ENCODE measurements at regions not wholly inside any gene's neighbourhood (a gene's known extent, or its start where the extent isn't known, plus 50 kb on each side); places are given as distances from the start of the nearest gene placed in this dataset.

DNA sequence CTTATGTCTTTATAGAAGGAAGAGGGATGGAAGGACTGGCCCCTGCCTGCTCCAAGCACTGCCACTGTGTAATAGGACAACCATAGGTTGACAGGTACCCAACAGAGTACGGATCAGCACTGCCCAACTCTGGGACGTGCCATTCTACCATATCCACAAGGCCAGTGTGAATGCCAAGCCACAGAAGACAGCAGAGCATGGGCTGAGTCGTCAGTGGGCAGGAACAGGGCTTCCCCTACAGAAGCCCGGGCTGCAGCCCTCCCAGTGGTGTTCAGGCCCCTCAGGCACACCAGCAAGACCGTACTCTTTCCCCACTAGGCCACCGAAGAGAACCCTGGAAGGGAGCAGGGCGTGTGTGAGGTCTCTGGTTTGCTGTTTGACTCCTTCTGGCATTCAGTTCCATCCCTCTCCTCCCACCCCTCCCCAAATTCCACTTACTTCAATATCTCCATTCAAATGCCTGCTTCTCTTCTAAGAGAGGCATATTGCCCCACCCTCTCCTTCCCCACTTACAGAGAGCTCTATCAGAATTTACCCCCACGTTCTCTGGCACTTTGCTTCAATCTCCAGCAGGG is 209.4 kb downstream of the FOXO1 start:
- Histone ChIP-seq H3K27me3 (replicated peaks in 1 of 7) (no peaks in the 10 kb centered on the region), H3K27ac (no peak overlapping the region), H3K9me3 (no peaks in the 10 kb centered on the region), H3K36me3 (no peaks in the 10 kb centered on the region), H3K4me3 (no peak overlapping the region), H3K4me1 (peaks cover 0 to 8% (median 4%) of the 10 kb centered on the region in 6 donors)
- no peak for DNase-seq
- WGBS, 5 donors, result 76 to 83% (median 77%) methylated on average over 8 of the region's 8 CpGs
- TF ChIP-seq, protein P1, sequence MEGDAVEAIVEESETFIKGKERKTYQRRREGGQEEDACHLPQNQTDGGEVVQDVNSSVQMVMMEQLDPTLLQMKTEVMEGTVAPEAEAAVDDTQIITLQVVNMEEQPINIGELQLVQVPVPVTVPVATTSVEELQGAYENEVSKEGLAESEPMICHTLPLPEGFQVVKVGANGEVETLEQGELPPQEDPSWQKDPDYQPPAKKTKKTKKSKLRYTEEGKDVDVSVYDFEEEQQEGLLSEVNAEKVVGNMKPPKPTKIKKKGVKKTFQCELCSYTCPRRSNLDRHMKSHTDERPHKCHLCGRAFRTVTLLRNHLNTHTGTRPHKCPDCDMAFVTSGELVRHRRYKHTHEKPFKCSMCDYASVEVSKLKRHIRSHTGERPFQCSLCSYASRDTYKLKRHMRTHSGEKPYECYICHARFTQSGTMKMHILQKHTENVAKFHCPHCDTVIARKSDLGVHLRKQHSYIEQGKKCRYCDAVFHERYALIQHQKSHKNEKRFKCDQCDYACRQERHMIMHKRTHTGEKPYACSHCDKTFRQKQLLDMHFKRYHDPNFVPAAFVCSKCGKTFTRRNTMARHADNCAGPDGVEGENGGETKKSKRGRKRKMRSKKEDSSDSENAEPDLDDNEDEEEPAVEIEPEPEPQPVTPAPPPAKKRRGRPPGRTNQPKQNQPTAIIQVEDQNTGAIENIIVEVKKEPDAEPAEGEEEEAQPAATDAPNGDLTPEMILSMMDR (IDR thresholded peaks at IDR 0.05 in 8 of 11, conservative IDR thresholded peaks at IDR 0.05 in 3 of 11), result no peak
- TF ChIP-seq POLR2A (IDR thresholded peaks at IDR 0.05) (no peak), POLR2AphosphoS5 (IDR thresholded peaks at IDR 0.05) (no peak)
- intact Hi-C loops (cut with DNase I; ENCODE audit: low total_unique reads), result no loop called here

DNA sequence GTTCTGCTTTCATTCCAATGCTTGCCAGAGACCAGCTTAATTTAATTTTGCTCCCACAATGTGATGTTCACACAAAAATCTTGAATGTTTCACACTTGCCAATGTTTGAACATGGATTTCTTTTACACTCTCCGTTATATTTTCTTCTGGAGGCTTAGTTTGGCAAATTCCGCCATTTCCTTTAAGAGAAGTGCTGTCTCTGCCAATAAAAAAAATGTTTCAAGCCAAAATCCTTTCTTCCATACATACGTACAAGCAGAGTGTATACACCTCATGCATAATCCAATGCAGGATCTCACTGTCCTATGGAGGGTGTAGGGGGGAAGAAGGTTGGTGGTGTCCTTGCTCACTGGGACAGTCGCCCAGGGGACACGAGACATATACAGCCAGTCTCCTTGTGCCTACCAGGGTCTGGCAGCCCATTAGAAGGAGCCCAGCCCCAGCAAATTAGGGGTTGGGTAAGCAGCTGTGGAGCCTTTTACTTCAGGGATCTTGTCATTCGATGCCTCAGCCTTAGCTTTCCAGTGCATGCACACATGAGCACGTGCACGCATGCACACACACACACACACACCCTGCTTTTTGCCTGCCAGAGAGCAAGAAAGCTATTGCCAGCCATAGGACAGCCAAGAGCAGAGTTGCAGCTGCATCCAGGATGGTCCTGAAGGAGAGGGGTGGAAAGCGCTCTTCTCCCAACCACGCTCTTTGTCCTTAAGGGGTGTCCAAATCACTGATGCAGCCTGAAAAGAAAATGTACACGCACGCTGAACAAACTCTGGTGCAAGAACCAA is 208.3 kb downstream of the FOXO1 start:
- peaks cover 0 to 6% (median 0%) of the 10 kb centered on the region in 6 donors for H3K4me1 ChIP-seq
- intact Hi-C loops (cut with DNase I; ENCODE audit: low total_unique reads), result no loop called here
- H3K27me3 ChIP-seq (replicated peaks in 1 of 7), result no peaks in the 10 kb centered on the region
- DNase-seq, result no peak
- no peak overlapping the region for H3K27ac ChIP-seq
- H3K4me3 ChIP-seq, result no peak overlapping the region
- TF ChIP-seq POLR2AphosphoS5 (IDR thresholded peaks at IDR 0.05), result no peak
- no peak for TF ChIP-seq POLR2A (IDR thresholded peaks at IDR 0.05)
- TF ChIP-seq, protein P1 (IDR thresholded peaks at IDR 0.05 in 8 of 11, conservative IDR thresholded peaks at IDR 0.05 in 3 of 11), result no peak
- WGBS, 5 donors, result 91 to 98% (median 94%) methylated on average over 11 to 12 of the region's 12 CpGs
- no peaks in the 10 kb centered on the region for H3K36me3 ChIP-seq
- H3K9me3 ChIP-seq, result no peaks in the 10 kb centered on the region

DNA sequence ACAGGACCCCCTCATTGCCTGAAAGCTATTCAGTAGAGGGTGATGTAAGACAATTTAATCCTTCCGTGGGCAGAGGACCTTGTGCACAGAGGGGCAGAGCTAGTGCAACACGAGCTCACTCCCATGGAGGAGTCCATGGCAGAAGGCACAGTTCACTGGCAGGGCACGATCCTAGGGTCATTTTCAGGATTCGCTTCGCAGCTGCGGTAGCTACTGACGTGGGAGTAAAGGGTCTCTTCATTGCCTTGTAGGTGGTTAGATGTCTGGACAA is 207.8 kb downstream of the FOXO1 start:
- Histone ChIP-seq H3K4me3 (no peak overlapping the region), H3K27me3 (replicated peaks in 1 of 7) (no peaks in the 10 kb centered on the region), H3K27ac (no peak overlapping the region), H3K36me3 (no peaks in the 10 kb centered on the region), H3K9me3 (no peaks in the 10 kb centered on the region), H3K4me1 (peaks cover 0 to 6% (median 0%) of the 10 kb centered on the region in 6 donors)
- DNase-seq, result no peak
- WGBS, 5 donors, result 85 to 94% (median 92%) methylated on average over 7 of the region's 7 CpGs
- TF ChIP-seq, protein P1 (IDR thresholded peaks at IDR 0.05 in 8 of 11, conservative IDR thresholded peaks at IDR 0.05 in 3 of 11), result no peak
- TF ChIP-seq POLR2AphosphoS5 (IDR thresholded peaks at IDR 0.05), result no peak
- intact Hi-C loops (cut with DNase I; ENCODE audit: low total_unique reads), result no loop called here

DNA sequence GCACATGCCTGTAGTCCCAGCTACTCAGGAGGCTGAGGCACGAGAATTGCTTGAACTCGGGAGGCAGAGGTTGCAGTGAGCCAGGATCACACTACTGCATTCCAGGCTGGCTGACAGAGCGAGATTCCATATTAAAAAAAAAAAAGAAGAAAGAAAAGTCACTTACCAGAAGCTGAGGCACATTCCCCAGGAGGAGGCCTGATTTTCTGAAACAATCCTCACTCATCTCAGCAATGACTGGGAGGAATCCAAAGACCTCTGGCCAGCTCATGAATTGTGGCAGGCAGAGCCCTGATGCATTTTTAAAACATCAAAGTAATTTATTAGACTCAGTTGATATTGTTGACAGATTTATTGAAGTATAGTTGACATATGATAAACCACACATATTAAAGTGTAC is 206.3 kb downstream of the FOXO1 start:
- TF ChIP-seq, protein P1 (IDR thresholded peaks at IDR 0.05 in 8 of 11, conservative IDR thresholded peaks at IDR 0.05 in 3 of 11), result no peak
- TF ChIP-seq POLR2A (IDR thresholded peaks at IDR 0.05) (no peak), POLR2AphosphoS5 (IDR thresholded peaks at IDR 0.05) (no peak)
- Histone ChIP-seq H3K9me3 (no peaks in the 10 kb centered on the region), H3K27ac (no peak overlapping the region), H3K27me3 (replicated peaks in 1 of 7) (no peaks in the 10 kb centered on the region), H3K36me3 (no peaks in the 10 kb centered on the region), H3K4me1 (peaks cover 0 to 6% (median 0%) of the 10 kb centered on the region in 6 donors), H3K4me3 (no peak overlapping the region)
- DNase-seq, result no peak
- 83 to 99% (median 94%) methylated on average over 3 of the region's 3 CpGs for WGBS, 5 donors
- intact Hi-C loops (cut with DNase I; ENCODE audit: low total_unique reads), result no loop called here
